MM.1S (cell line): ENCODE measurements at regions not wholly inside any gene's neighbourhood (a gene's known extent, or its start where the extent isn't known, plus 50 kb on each side); places are given as distances from the start of the nearest gene placed in this dataset.

ENCODE experiments used
- DNase-seq: peaks from one replicate; pipeline ENCODE4 v3.0.0-alpha.2; 2015
- H2AFZ ChIP-seq: fragments of 300-600 bp; sonication (generic); 2 replicates; pipeline ENCODE4 v1.6.0; 2016; ENCODE audit warnings: antibody characterized with exemption, low read length
- H3F3A ChIP-seq: fragments of 300-600 bp; sonication (generic); 2 replicates; pipeline ENCODE4 v1.6.1; 2016; ENCODE audit warnings: mild to moderate bottlenecking, antibody characterized with exemption, low read length, moderate library complexity, mixed read lengths; ENCODE audit not compliant: insufficient read depth
- H3K27ac ChIP-seq: fragments of 300-600 bp; sonication (generic); 2 replicates; pipeline ENCODE4 v1.5.1; 2016; ENCODE audit warnings: mild to moderate bottlenecking, low read length
- H3K27me3 ChIP-seq: fragments of 300-600 bp; sonication (generic); replicated peaks from 2 replicates; pipeline ENCODE4 v1.6.0; 2016; ENCODE audit warnings: low read length; ENCODE audit not compliant: insufficient read depth
- H3K36me3 ChIP-seq: fragments of 300-600 bp; sonication (generic); replicated peaks from 2 replicates; pipeline ENCODE4 v1.6.1; 2016; ENCODE audit warnings: mild to moderate bottlenecking, low read length, mixed read lengths; ENCODE audit not compliant: insufficient read depth
- H3K4me1 ChIP-seq: fragments of 300-600 bp; sonication (generic); 2 replicates; pipeline ENCODE4 v1.6.1; 2016; ENCODE audit warnings: low read length, mixed read lengths
- H3K4me2 ChIP-seq: fragments of 300-600 bp; sonication (generic); 2 replicates; pipeline ENCODE4 v1.6.0; 2016; ENCODE audit warnings: low read depth, low read length
- H3K4me3 ChIP-seq: fragments of 300-600 bp; sonication (generic); 2 replicates; pipeline ENCODE4 v1.5.1; 2016; ENCODE audit warnings: low read length, mixed read lengths
- H3K79me2 ChIP-seq: fragments of 300-600 bp; sonication (generic); 2 replicates; pipeline ENCODE4 v1.6.1; 2016; ENCODE audit warnings: mixed run types, low read length, mixed read lengths
- H3K9ac ChIP-seq: fragments of 300-600 bp; sonication (generic); 2 replicates; pipeline ENCODE4 v1.6.1; 2016; ENCODE audit warnings: low read length, mixed read lengths
- H3K9me2 ChIP-seq: fragments of 300-600 bp; sonication (generic); replicated peaks from 2 replicates; pipeline ENCODE4 v1.6.1; 2016; ENCODE audit warnings: mild to moderate bottlenecking, low read length, mixed read lengths; ENCODE audit not compliant: insufficient read depth
- H3K9me3 ChIP-seq: fragments of 300-600 bp; sonication (generic); replicated peaks from 2 replicates; pipeline ENCODE4 v1.6.1; 2016; ENCODE audit warnings: mild to moderate bottlenecking, low read length, mixed read lengths; ENCODE audit not compliant: insufficient read depth
- H4K20me1 ChIP-seq: fragments of 300-600 bp; sonication (generic); 2 replicates; pipeline ENCODE4 v1.6.1; 2016; ENCODE audit warnings: mild to moderate bottlenecking, low read length, moderate library complexity, mixed read lengths; ENCODE audit not compliant: insufficient read depth
- CTCF ChIP-seq: fragments of 300-600 bp; sonication (generic); IDR thresholded peaks from 2 replicates; pipeline ENCODE4 v1.5.1; 2016; ENCODE audit warnings: antibody characterized with exemption, low read length, mixed read lengths
- EZH2 ChIP-seq: fragments of 300-600 bp; sonication (generic); optimal IDR thresholded peaks from 2 replicates; pipeline ENCODE3; 2017; ENCODE audit warnings: low read depth, mild to moderate bottlenecking, antibody characterized with exemption, low read length, mixed read lengths
- EZH2phosphoT487 ChIP-seq: fragments of 300-600 bp; sonication (generic); IDR thresholded peaks from 2 replicates; pipeline ENCODE4 v1.6.1; 2018; ENCODE audit warnings: antibody characterized with exemption, low read length

GRCh38 chr6:16953446-16953845 lies 148.4 kb upstream of the STMND1 start:
- H3K27me3 ChIP-seq: no peaks in the 10 kb centered on the region
- H3K9me3 ChIP-seq: no peaks in the 10 kb centered on the region
- no peaks in the 10 kb centered on the region for H3F3A ChIP-seq
- no peak overlapping the region for H3K4me3 ChIP-seq
- H3K27ac ChIP-seq: no peak overlapping the region
- H3K4me2 ChIP-seq: no peak overlapping the region
- no peaks in the 10 kb centered on the region for H3K36me3 ChIP-seq
- H3K79me2 ChIP-seq: no peaks in the 10 kb centered on the region
- H3K9ac ChIP-seq: no peak overlapping the region
- H2AFZ ChIP-seq: no peak overlapping the region
- no peak for TF ChIP-seq EZH2phosphoT487
- no peak for TF ChIP-seq CTCF
- no peak for TF ChIP-seq EZH2
- no peaks in the 10 kb centered on the region for H3K9me2 ChIP-seq
- no peaks in the 10 kb centered on the region for H3K4me1 ChIP-seq
- H4K20me1 ChIP-seq: no peaks in the 10 kb centered on the region
- no peak for DNase-seq

DNA sequence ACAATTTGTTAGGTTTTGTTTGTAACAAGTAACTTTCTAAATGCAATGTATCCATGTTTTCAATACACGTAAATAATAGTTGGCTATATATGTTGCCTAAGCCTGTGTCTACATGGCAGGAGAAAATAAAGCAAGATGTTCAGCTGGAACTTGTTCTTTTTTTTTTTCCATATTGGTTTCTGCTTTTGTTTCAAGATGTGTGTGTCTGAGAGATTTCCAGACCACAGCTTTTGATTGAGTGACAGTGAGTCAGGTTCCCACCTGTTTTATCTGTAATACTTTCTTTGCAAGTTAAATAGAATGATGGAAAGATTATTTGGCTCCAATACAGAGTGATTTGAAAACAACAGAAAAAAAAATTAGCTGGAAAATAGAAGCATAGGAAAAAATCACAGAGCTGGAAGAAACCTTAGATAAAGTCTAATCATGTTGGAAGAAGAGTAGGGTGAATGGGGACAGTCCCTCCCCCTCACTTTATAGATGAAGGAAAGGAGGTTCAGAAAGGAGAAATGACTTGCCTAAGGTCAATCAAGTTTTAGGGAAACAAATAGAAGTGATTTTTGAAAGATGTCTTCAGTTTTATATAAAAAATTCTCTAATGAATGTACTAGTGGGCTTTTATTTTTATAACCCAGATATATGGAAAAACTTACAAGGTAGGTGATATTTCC lies 150.9 kb upstream of the STMND1 start:
- DNase-seq: no peak
- Histone ChIP-seq H3K79me2 (no peaks in the 10 kb centered on the region), H3K9me3 (no peaks in the 10 kb centered on the region), H3K4me3 (no peak overlapping the region), H3K4me2 (no peak overlapping the region), H3K4me1 (no peaks in the 10 kb centered on the region), H4K20me1 (no peaks in the 10 kb centered on the region), H3K27me3 (no peaks in the 10 kb centered on the region), H3K36me3 (no peaks in the 10 kb centered on the region), H2AFZ (no peak overlapping the region), H3F3A (no peaks in the 10 kb centered on the region), H3K9me2 (no peaks in the 10 kb centered on the region), H3K27ac (no peak overlapping the region), H3K9ac (no peak overlapping the region)
- TF ChIP-seq CTCF: no peak
- TF ChIP-seq EZH2: no peak
- no peak for TF ChIP-seq EZH2phosphoT487

GRCh38 chr6:16950302-16950701 lies 151.5 kb upstream of the STMND1 start:
- Histone ChIP-seq H3K4me1 (no peaks in the 10 kb centered on the region), H3K27me3 (no peaks in the 10 kb centered on the region), H3K79me2 (no peaks in the 10 kb centered on the region), H3F3A (no peaks in the 10 kb centered on the region), H3K9me2 (no peaks in the 10 kb centered on the region), H3K4me3 (no peak overlapping the region), H2AFZ (no peak overlapping the region), H4K20me1 (no peaks in the 10 kb centered on the region), H3K9me3 (no peaks in the 10 kb centered on the region), H3K27ac (no peak overlapping the region), H3K4me2 (no peak overlapping the region), H3K9ac (no peak overlapping the region), H3K36me3 (no peaks in the 10 kb centered on the region)
- TF ChIP-seq EZH2phosphoT487 (no peak), CTCF (no peak), EZH2 (no peak)
- DNase-seq: no peak
